ENCODE measurements at regions not wholly inside any gene's neighbourhood (a gene's known extent, or its start where the extent isn't known, plus 50 kb on each side); places are given as distances from the start of the nearest gene placed in this dataset.
"Not testable (repeated sequence)": the region's sequence is repeated elsewhere in the genome, so short reads cannot be mapped to it uniquely, and the experiment has no call there.

DNA sequence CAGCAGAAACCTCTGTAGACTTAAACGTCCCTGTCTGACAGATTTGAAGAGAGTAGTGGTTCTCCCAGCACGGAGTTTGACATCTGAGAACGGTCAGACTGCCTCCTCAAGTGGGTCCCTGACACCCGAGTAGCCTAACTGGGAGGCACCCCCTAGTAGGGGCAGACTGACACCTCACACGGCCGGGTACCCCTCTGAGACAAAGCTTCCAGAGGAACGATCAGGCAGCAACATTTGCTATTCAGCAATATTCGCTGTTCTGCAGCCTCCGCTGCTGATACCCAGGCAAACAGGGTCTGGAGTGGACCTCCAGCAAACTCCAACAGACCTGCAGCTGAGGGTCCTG lies 61.5 kb upstream of the ATP2C1 start:
- H3K27ac ChIP-seq; CTCF ChIA-PET; FAIRE-seq; ATAC-seq; H3K4me3 ChIP-seq; H3K4me1 ChIP-seq; H3K9me3 ChIP-seq; POLR2A ChIA-PET; H3K4me2 ChIP-seq; DNase-seq (ENCODE audit: low read depth in 1 of 2, low spot score in 1 of 2): not testable (repeated sequence)
- 9% methylated on average over 4 of the region's 9 CpGs for WGBS (ENCODE audit: missing lambda C conversion rate)

DNA sequence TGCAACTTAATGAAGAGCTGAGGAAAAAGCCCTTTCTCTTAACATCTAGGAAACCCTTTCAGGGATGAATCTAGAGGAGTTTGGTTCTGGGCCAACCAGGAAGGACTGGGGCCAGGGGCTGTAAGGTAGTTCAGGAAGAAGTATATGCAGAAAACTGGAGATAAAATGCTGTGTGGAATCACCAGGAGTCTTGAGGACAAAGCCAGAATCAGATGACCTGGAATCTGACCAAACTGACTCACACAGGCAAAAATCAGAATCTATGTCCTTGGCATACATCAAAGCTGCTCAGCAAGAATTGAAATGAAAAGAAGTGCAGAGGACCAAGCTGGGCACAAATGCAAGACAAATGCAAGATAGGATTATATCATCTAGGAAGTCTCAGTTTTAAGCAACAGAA lies 59.4 kb upstream of the ATP2C1 start:
- Histone ChIP-seq H3K27ac (no peak overlapping the region), H3K4me1 (no peaks in the 10 kb centered on the region), H3K4me2 (no peak overlapping the region), H3K4me3 (no peak overlapping the region), H3K9me3 (no peaks in the 10 kb centered on the region)
- no peak for DNase-seq (ENCODE audit: low read depth in 1 of 2, low spot score in 1 of 2)
- ChIA-PET CTCF (no interaction called here), POLR2A (no interaction called here)
- TF ChIP-seq KDM1A (IDR thresholded peaks at IDR 0.05; ENCODE audit: low read depth) (no peak), NPAS2 (CRISPR knock-in tag; IDR thresholded peaks at IDR 0.05; ENCODE audit: borderline replicate concordance) (no peak), HEYL (CRISPR knock-in tag; IDR thresholded peaks at IDR 0.05) (no peak), POLR2AphosphoS2 (conservative IDR thresholded peaks at IDR 0.05; ENCODE audit: low read length) (no peak), RNF2 (IDR thresholded peaks at IDR 0.05; ENCODE audit: borderline replicate concordance, low read depth) (no peak), JUN (IDR thresholded peaks at IDR 0.05) (no peak), ZFP36 (IDR thresholded peaks at IDR 0.05; ENCODE audit: borderline replicate concordance, partially characterized antibody) (no peak), NFE2L2 (conservative IDR thresholded peaks at IDR 0.05; ENCODE audit: low read length) (no peak), FOXS1 (CRISPR knock-in tag; IDR thresholded peaks at IDR 0.05) (no peak)
- TF ChIP-seq, protein P1, sequence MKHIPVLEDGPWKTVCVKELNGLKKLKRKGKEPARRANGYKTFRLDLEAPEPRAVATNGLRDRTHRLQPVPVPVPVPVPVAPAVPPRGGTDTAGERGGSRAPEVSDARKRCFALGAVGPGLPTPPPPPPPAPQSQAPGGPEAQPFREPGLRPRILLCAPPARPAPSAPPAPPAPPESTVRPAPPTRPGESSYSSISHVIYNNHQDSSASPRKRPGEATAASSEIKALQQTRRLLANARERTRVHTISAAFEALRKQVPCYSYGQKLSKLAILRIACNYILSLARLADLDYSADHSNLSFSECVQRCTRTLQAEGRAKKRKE (CRISPR knock-in tag; IDR thresholded peaks at IDR 0.05; ENCODE audit: low read depth), result no peak
- TF ChIP-seq, protein P2, sequence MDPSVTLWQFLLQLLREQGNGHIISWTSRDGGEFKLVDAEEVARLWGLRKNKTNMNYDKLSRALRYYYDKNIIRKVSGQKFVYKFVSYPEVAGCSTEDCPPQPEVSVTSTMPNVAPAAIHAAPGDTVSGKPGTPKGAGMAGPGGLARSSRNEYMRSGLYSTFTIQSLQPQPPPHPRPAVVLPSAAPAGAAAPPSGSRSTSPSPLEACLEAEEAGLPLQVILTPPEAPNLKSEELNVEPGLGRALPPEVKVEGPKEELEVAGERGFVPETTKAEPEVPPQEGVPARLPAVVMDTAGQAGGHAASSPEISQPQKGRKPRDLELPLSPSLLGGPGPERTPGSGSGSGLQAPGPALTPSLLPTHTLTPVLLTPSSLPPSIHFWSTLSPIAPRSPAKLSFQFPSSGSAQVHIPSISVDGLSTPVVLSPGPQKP (IDR thresholded peaks at IDR 0.05; ENCODE audit: low read depth, low read length), result no peak
- no peak for ATAC-seq
- FAIRE-seq, result no peak

DNA sequence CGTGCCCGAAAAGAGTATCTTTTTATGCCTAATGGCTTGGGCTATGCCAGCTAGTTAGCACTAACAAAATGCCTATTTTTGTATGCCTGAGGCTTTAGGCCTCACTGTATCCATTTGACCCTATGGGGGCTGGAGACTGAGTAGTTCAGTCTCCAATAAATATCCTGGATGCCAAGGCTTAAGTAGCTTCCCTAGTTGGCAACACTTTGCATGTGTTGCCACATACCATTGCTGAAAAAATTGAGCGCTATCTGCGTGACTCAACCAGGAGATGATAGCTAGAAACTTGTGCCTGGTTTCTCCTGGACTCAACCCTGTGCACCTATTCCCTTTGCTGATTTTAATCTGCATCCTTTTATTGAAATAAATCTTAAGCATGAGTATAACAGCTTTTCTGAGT lies 58.4 kb upstream of the ATP2C1 start:
- Histone ChIP-seq H3K4me1 (no peaks in the 10 kb centered on the region), H3K4me2 (no peak overlapping the region), H3K4me3 (no peak overlapping the region), H3K27ac (no peak overlapping the region), H3K9me3 (no peaks in the 10 kb centered on the region)
- no peak for DNase-seq (ENCODE audit: low read depth in 1 of 2, low spot score in 1 of 2)
- ATAC-seq, result no peak
- FAIRE-seq, result no peak
- ChIA-PET CTCF (no interaction called here), POLR2A (interaction anchor here (0.7 kb wide), 1 partner anchor 22 kb away, joined by 3 read pairs; no protein-coding TSS in a partner anchor)
- 54% methylated on average over 4 of the region's 4 CpGs for WGBS (ENCODE audit: missing lambda C conversion rate)
- TF ChIP-seq HOXB5 (CRISPR knock-in tag; IDR thresholded peaks at IDR 0.05) (no peak), CEBPB (IDR thresholded peaks at IDR 0.05) (no peak), RNF2 (IDR thresholded peaks at IDR 0.05; ENCODE audit: borderline replicate concordance, low read depth) (no peak), FOXS1 (CRISPR knock-in tag; IDR thresholded peaks at IDR 0.05) (no peak), KDM1A (IDR thresholded peaks at IDR 0.05; ENCODE audit: low read depth) (no peak), RARB (CRISPR knock-in tag; IDR thresholded peaks at IDR 0.05) (no peak), SMC3 (IDR thresholded peaks at IDR 0.05) (no peak), TFCP2L1 (CRISPR knock-in tag; IDR thresholded peaks at IDR 0.05) (no peak), MYC (IDR thresholded peaks at IDR 0.05; ENCODE audit: borderline replicate concordance, low read length) (no peak), NPAS2 (CRISPR knock-in tag; IDR thresholded peaks at IDR 0.05; ENCODE audit: borderline replicate concordance) (no peak), CBX8 (IDR thresholded peaks at IDR 0.05) (no peak)
- TF ChIP-seq, protein P3, sequence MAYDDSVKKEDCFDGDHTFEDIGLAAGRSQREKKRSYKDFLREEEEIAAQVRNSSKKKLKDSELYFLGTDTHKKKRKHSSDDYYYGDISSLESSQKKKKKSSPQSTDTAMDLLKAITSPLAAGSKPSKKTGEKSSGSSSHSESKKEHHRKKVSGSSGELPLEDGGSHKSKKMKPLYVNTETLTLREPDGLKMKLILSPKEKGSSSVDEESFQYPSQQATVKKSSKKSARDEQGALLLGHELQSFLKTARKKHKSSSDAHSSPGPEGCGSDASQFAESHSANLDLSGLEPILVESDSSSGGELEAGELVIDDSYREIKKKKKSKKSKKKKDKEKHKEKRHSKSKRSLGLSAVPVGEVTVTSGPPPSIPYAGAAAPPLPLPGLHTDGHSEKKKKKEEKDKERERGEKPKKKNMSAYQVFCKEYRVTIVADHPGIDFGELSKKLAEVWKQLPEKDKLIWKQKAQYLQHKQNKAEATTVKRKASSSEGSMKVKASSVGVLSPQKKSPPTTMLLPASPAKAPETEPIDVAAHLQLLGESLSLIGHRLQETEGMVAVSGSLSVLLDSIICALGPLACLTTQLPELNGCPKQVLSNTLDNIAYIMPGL (CRISPR knock-in tag; IDR thresholded peaks at IDR 0.05; ENCODE audit: borderline replicate concordance), result no peak
